ENCODE measurements at regions not wholly inside any gene's neighbourhood (a gene's known extent, or its start where the extent isn't known, plus 50 kb on each side); places are given as distances from the start of the nearest gene placed in this dataset.

DNA sequence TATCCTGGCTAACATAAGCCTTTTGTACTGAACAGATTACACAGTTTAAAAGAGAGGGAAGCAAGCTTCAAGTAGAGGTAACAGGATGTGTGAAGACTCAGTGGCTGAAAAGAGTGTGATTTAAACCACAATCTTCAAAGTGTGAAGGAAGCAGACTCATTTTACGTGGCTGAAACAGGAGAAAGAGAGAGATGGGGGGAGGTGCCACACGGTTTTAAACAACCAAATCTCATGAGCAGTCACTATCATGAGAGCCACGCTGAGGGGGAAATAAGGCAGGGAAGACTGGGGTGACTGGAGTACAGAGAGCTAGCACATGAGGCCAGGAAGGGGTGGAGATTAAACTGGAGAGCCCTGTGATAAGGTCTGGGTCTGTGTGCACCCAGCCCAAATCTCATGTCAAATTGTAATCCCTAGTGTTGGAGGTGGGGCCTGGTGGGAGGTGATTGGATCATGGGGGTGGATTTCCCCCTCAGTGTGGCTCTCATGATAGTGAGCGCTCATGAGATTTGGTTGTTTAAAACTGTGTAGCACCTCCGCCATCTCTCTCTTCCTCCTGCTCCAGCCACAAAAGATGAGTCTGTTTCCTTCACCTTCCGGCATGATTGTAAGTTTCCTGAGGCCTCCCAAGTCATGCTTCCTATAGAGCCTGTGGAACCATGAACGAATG lies 318.6 kb upstream of the CD180 start:
- peak overlapping the region; percentile 72 for H3K27ac Mint-ChIP-seq
- DNase-seq = peak; percentile 65
- no peak overlapping the region for H3K4me3 Mint-ChIP-seq
- H3K9me3 Mint-ChIP-seq = peaks cover 4% of the 10 kb centered on the region
- no peaks in the 10 kb centered on the region for H3K27me3 Mint-ChIP-seq
- H3K4me1 Mint-ChIP-seq = peaks cover 49% of the 10 kb centered on the region
- ChIA-PET CTCF (no interaction called here), POLR2A (interaction anchor here (1.0 to 1.2 kb wide), 2 partner anchors 23 to 293 kb away, joined by 5 read pairs; no protein-coding TSS in a partner anchor)
- H3K36me3 Mint-ChIP-seq (ENCODE audit: low read depth) = no peaks in the 10 kb centered on the region

DNA sequence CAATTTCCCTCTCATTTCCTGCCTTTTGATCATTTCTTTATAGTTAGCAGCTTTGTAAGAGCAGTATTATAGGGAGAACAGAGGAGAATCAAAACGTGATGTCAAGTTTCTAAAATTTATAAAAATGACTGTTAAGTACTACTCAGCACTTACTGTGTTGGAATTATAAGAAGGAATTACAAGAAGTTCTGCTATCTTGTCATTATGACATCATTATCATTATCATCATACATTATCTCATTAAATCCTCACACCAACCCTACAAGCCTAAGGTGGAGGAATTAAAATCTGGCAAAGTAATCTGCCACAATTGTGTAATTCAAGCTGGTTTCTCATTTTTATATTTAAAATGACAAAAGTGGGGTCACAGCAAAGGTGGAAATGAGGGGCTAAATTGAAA lies 316.2 kb upstream of the CD180 start:
- ChIA-PET POLR2A (no interaction called here), CTCF (no interaction called here)
- Mint-ChIP-seq H3K27me3 (no peaks in the 10 kb centered on the region), H3K27ac (no peak overlapping the region), H3K36me3 (ENCODE audit: low read depth) (no peaks in the 10 kb centered on the region), H3K9me3 (peaks cover 4% of the 10 kb centered on the region), H3K4me3 (no peak overlapping the region), H3K4me1 (peaks cover 50% of the 10 kb centered on the region)
- DNase-seq = no peak

DNA sequence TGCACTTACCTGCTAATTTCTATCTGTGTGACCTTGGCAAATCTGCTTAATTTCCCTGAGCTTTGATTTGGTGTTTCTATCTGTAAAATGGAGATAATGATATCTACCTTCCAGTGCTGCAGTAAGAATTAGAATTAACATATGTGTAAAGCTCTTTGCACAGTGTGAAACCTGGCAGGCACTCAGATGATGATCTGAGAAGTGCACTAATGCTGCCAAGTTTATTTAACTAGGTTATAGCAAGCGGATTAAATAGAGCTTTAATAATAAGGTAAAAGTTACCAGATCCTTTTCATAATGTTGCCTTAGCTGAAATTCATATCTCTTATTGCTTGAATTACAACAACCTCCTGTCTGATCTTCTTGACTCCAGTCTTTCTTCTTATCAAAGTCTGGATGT lies 315.3 kb upstream of the CD180 start:
- ChIA-PET POLR2A (no interaction called here), CTCF (no interaction called here)
- Mint-ChIP-seq H3K27me3 (no peaks in the 10 kb centered on the region), H3K4me1 (peaks cover 49% of the 10 kb centered on the region), H3K27ac (no peak overlapping the region), H3K36me3 (ENCODE audit: low read depth) (no peaks in the 10 kb centered on the region), H3K4me3 (no peak overlapping the region), H3K9me3 (peaks cover 3% of the 10 kb centered on the region)
- no peak for DNase-seq

DNA sequence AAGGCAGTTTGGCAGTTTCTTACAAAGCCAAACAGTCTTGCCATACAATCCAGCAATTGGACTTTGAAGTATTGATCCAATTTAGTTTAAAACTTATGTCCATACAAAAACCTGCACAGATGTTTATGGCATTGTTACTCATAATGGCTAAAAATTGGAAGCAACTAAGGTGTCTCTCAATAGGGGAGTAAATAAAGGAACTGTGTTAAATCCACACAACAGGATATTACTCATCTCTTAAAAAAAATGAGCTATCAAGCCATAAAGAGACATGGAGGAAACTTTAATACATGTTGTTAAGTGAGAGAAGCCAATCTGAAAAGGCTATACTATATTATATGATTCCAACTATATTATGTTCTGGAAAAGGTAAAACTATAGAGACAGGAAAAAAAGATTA lies 313.6 kb upstream of the CD180 start:
- Mint-ChIP-seq H3K4me3 (no peak overlapping the region), H3K4me1 (peaks cover 34% of the 10 kb centered on the region), H3K27ac (no peak overlapping the region), H3K27me3 (no peaks in the 10 kb centered on the region), H3K9me3 (peaks cover 2% of the 10 kb centered on the region), H3K36me3 (ENCODE audit: low read depth) (no peaks in the 10 kb centered on the region)
- ChIA-PET CTCF (no interaction called here), POLR2A (interaction anchor here (1.0 kb wide), 1 partner anchor 349 kb away, joined by 3 read pairs; no protein-coding TSS in a partner anchor)
- DNase-seq = no peak

DNA sequence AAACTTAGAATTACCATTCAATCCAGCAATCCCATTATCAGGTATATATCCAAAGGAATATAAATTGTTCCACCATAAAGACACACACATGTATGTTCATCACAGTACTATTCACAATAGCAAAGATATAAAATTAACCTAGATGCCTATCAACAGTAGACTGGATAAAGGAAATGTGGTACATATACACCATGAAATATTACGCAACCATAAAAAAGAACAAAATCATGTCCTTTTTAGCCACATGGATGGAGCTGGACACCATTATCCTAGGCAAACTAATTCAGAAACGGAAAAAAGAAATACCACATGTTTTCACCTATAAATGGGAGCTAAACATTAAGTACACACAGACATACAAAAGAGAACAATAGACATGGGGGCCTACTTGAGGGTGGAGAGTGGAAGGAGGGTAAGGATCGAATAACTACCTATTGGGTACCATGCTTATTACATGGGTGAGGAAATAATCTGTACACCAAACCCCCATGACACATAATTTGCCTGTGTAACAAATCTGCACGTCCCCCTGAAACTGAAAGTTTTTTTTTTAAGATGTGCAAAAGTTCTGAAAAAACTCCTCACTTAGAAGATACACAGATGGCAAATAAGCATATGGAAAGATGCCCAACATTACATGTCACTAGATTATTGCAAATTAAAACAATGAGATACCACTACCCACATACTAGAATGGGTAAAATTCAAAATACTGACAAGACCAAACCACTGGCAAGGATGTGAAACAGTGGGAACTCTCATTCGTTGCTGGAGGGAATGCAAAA lies 313.0 kb upstream of the CD180 start:
- Mint-ChIP-seq H3K9me3 (peaks cover 2% of the 10 kb centered on the region), H3K36me3 (ENCODE audit: low read depth) (no peaks in the 10 kb centered on the region), H3K27ac (no peak overlapping the region), H3K4me1 (peaks cover 28% of the 10 kb centered on the region), H3K27me3 (no peaks in the 10 kb centered on the region), H3K4me3 (no peak overlapping the region)
- DNase-seq = no peak
- ChIA-PET POLR2A (no interaction called here), CTCF (no interaction called here)

GRCh38 chr5:67506241-67506640 lies 309.6 kb upstream of the CD180 start:
- peaks cover 15% of the 10 kb centered on the region for H3K4me1 Mint-ChIP-seq
- POLR2A ChIA-PET = no interaction called here
- H3K9me3 Mint-ChIP-seq = no peaks in the 10 kb centered on the region
- H3K27me3 Mint-ChIP-seq = peaks cover 4% of the 10 kb centered on the region
- no peak for DNase-seq
- CTCF ChIA-PET = no interaction called here
- no peaks in the 10 kb centered on the region for H3K36me3 Mint-ChIP-seq (ENCODE audit: low read depth)
- H3K27ac Mint-ChIP-seq = no peak overlapping the region
- no peak overlapping the region for H3K4me3 Mint-ChIP-seq

- Mint-ChIP-seq H3K4me3 (no peak overlapping the region), H3K4me1 (no peaks in the 10 kb centered on the region), H3K27me3 (peaks cover 9% of the 10 kb centered on the region), H3K27ac (no peak overlapping the region), H3K36me3 (ENCODE audit: low read depth) (peaks cover 5% of the 10 kb centered on the region), H3K9me3 (peaks cover 13% of the 10 kb centered on the region)
- ChIA-PET POLR2A (no interaction called here), CTCF (interaction anchor here (1.3 kb wide), 1 partner anchor 12 kb away, joined by 3 read pairs; no protein-coding TSS in a partner anchor)
- DNase-seq = no peak
Observed at GRCh38 chr5:67502951-67503350, 306.4 kb upstream of the CD180 start.

DNA sequence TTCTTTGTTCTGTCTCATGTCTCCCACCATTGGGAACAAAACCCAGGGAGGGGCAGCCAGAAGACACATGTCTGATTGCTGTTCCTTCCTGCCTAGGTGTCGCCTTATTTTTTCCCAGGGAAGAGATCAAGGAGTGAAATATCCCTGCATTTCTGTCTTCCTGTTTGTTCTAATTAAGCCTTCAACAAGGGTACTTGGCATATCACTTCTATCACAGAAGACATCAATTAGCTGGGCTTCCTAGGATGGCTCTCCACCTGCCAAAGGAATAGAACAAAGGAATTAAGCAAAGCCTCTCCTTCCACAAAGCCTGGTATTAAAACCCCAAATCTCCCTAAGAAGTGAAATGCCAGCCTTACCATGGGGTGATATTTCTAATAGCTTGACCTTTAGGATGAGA lies 299.5 kb upstream of the CD180 start:
- CTCF ChIA-PET = no interaction called here
- POLR2A ChIA-PET = no interaction called here
- H3K36me3 Mint-ChIP-seq (ENCODE audit: low read depth) = peaks cover 5% of the 10 kb centered on the region
- H3K27me3 Mint-ChIP-seq = peaks cover 5% of the 10 kb centered on the region
- DNase-seq = no peak
- no peaks in the 10 kb centered on the region for H3K4me1 Mint-ChIP-seq
- H3K4me3 Mint-ChIP-seq = no peak overlapping the region
- H3K9me3 Mint-ChIP-seq = peaks cover 13% of the 10 kb centered on the region
- H3K27ac Mint-ChIP-seq = no peak overlapping the region

- no peak for DNase-seq
- H3K27me3 Mint-ChIP-seq = peaks cover 1% of the 10 kb centered on the region
- no peaks in the 10 kb centered on the region for H3K36me3 Mint-ChIP-seq (ENCODE audit: low read depth)
- no peak overlapping the region for H3K27ac Mint-ChIP-seq
- no peak overlapping the region for H3K4me3 Mint-ChIP-seq
- CTCF ChIA-PET = no interaction called here
- peaks cover 8% of the 10 kb centered on the region for H3K9me3 Mint-ChIP-seq
- POLR2A ChIA-PET = no interaction called here
- H3K4me1 Mint-ChIP-seq = no peaks in the 10 kb centered on the region
Observed at GRCh38 chr5:67495072-67495471, 298.5 kb upstream of the CD180 start.

DNA sequence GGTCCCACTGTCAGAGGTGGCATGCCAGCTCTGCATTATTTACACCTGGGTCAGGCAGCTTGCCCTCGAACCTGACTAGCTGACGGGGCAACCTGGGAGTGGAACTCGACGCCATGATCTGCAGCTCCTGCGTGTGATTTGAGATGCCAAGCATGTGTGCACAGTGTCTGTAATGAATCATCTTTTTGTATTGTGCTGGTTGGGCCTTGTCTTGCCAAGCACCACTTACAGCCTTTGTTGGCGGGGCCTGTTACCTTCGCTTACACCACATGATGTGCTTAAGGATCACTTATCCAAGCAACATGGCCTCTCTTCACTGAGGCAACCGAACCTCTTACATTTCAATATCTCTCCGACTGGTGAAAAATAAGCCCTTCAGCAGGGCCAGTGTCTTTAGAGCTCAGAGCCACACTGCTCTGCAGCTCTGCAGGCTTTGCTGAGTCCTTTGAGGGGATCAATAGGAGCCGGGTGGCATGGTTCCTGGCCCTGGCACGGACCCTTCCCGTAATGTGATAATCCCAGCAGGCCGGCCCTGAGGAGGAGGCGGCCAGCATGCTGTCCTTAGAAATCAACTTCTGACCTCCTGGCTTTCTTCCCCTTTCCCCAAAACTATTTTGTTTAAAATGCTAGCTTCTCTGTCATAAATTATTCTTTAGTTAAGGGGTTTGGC lies 297.7 kb upstream of the CD180 start:
- ChIA-PET CTCF (no interaction called here), POLR2A (no interaction called here)
- no peak overlapping the region for H3K27ac Mint-ChIP-seq
- no peaks in the 10 kb centered on the region for H3K36me3 Mint-ChIP-seq (ENCODE audit: low read depth)
- peaks cover under 1% of the 10 kb centered on the region for H3K9me3 Mint-ChIP-seq
- H3K4me3 Mint-ChIP-seq = no peak overlapping the region
- DNase-seq = no peak
- no peaks in the 10 kb centered on the region for H3K4me1 Mint-ChIP-seq
- peaks cover 1% of the 10 kb centered on the region for H3K27me3 Mint-ChIP-seq

DNA sequence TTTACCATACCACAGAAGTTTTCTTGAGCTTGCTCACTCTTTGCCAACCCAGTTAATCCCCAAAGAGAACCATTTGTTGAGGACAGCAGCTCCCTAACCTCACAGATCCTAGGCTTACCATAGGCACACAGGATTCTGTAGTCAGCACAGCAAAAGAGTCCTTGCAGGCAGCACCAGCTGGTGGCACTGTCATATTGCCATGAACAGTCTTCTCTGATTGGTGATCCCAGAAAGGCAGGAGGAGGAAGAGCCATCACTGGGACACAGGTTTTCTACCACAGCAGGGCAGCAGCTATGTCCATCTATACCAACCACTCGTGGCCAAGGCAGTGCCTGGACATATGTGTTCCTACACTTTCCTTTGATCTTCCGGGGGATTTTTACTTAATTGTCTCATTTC lies 297.1 kb upstream of the CD180 start:
- Mint-ChIP-seq H3K4me3 (no peak overlapping the region), H3K27ac (no peak overlapping the region), H3K36me3 (ENCODE audit: low read depth) (no peaks in the 10 kb centered on the region), H3K27me3 (no peaks in the 10 kb centered on the region), H3K9me3 (no peaks in the 10 kb centered on the region), H3K4me1 (no peaks in the 10 kb centered on the region)
- ChIA-PET POLR2A (no interaction called here), CTCF (no interaction called here)
- no peak for DNase-seq

DNA sequence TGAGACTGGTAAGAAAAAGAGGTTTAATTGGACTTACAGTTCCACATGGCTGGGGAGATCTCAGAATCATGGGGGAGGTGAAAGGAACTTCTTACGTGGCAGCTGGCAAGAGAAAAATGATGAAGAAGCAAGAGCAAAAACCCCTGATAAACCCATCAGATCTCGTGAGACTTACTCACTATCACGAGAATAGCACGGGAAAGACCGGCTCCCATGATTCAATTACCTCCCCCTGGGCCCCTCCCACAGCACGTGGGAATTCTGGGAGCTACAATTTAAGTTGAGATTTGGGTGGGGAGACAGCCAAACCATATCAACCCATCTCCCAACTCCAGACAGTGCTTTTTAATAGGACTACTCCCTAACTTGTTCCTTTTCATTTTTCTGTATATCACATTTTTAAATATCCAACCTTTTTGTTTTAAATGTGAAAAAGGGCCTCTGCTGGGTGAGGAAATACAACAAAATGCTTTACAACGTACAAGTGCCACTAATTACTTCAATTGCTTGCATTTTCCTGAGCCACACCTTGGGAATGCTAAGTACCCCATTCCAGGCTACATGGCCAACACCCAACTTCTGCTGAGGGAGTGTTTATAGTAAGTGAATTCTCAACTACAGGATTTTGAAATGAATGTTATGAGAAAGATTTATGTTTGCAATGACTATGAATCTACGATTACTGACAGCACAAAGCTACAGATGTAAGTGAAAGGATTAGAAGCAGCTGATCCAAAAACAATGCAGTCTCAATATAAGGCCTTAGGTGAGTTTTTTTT lies 294.1 kb upstream of the CD180 start:
- Mint-ChIP-seq H3K4me3 (no peak overlapping the region), H3K27ac (no peak overlapping the region), H3K9me3 (no peaks in the 10 kb centered on the region), H3K27me3 (no peaks in the 10 kb centered on the region), H3K36me3 (ENCODE audit: low read depth) (no peaks in the 10 kb centered on the region), H3K4me1 (no peaks in the 10 kb centered on the region)
- ChIA-PET CTCF (interaction anchor here (0.8 kb wide), 1 partner anchor 12 kb away, joined by 3 read pairs; no protein-coding TSS in a partner anchor), POLR2A (no interaction called here)
- no peak for DNase-seq

- no peaks in the 10 kb centered on the region for H3K27me3 Mint-ChIP-seq
- no peak for DNase-seq
- ChIA-PET CTCF (no interaction called here), POLR2A (no interaction called here)
- H3K4me3 Mint-ChIP-seq = no peak overlapping the region
- H3K36me3 Mint-ChIP-seq (ENCODE audit: low read depth) = no peaks in the 10 kb centered on the region
- H3K9me3 Mint-ChIP-seq = no peaks in the 10 kb centered on the region
- H3K27ac Mint-ChIP-seq = no peak overlapping the region
- no peaks in the 10 kb centered on the region for H3K4me1 Mint-ChIP-seq
Observed at GRCh38 chr5:67488885-67489284, 292.3 kb upstream of the CD180 start.
